Muscle layer of duodenum (tissue), 2 donors: ENCODE measurements at regions not wholly inside any gene's neighbourhood (a gene's known extent, or its start where the extent isn't known, plus 50 kb on each side); places are given as distances from the start of the nearest gene placed in this dataset.
"Not testable (repeated sequence)": the region's sequence is repeated elsewhere in the genome, so short reads cannot be mapped to it uniquely, and the experiment has no call there.

Source experiments
- H3K27ac ChIP-seq: one replicate; pipeline ENCODE4 v1.7.0; 2013; ENCODE audit warnings: mild to moderate bottlenecking, low read length
- H3K27me3 ChIP-seq: one replicate; pipeline ENCODE4 v1.7.0; 2013; ENCODE audit warnings: low read depth, mild to moderate bottlenecking, control low read depth, low read length
- H3K36me3 ChIP-seq, 2 donors: one replicate each; pipeline ENCODE4 v1.7.0; 2013; ENCODE audit warnings: low read length in 2 of 2, control low read depth in 1 of 2, mild to moderate bottlenecking in 1 of 2; ENCODE audit not compliant: insufficient read depth in 2 of 2, control insufficient read depth in 1 of 2
- H3K4me1 ChIP-seq, 2 donors: one replicate each; pipeline ENCODE4 v1.7.0; 2013; ENCODE audit warnings: low read length in 2 of 2, mild to moderate bottlenecking in 2 of 2, control low read depth in 1 of 2, moderate library complexity in 1 of 2; ENCODE audit not compliant: insufficient read depth in 2 of 2, control insufficient read depth in 1 of 2
- H3K4me3 ChIP-seq, 2 donors: one replicate each; pipeline ENCODE4 v1.7.0; 2013; ENCODE audit warnings: low read length in 2 of 2, low read depth in 1 of 2, mild to moderate bottlenecking in 1 of 2
- H3K9me3 ChIP-seq, 2 donors: one replicate each; pipeline ENCODE4 v1.7.0; 2013; ENCODE audit warnings: low read length in 2 of 2, control low read depth in 1 of 2, mild to moderate bottlenecking in 1 of 2; ENCODE audit not compliant: control insufficient read depth in 1 of 2
- donor health status: healthy.

DNA sequence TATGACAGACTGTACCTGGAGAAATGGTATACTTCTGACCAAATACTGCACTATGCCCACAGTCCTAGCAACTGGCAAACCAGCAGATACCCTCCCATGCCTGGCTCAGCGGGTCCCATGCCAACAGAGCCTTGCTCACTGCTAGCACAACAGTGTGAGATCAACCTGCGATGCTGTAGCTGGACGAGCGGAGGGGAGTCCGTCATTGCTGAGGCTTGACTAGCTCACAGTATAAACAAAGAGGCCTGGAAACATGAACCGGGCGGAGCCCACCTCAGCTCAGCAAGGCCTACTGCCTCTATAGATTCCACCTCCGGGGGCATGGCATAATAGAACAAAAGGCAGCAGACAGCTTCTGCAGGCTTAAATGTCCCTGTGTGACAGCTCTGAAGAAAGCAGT is 93.2 kb upstream of the CAB39 start:
- Histone ChIP-seq H3K27ac (no peak overlapping the region), H3K4me1 (no peaks in the 10 kb centered on the region), H3K36me3 (no peaks in the 10 kb centered on the region), H3K27me3 (no peaks in the 10 kb centered on the region), H3K4me3 (no peak overlapping the region), H3K9me3 (no peaks in the 10 kb centered on the region)

DNA sequence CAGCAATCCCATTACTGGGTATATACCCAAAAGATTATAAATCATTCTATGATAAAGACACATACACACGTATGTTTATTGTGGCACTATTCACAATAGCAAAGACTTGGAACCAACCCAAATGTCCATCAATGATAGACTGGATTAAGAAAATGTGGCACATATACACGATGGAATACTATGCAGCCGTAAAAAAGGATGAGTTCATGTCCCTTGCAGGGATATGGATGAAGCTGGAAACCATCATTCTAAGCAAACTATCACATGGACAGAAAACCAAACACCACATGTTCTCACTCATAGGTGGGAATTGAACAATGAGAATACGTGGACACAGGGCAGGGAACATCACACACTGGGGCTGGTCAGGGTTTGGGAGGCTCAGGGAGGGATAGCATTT is 87.4 kb upstream of the CAB39 start:
- not testable (repeated sequence) for H3K27me3 ChIP-seq, H3K4me1 ChIP-seq, H3K9me3 ChIP-seq, H3K27ac ChIP-seq, H3K36me3 ChIP-seq, H3K4me3 ChIP-seq

DNA sequence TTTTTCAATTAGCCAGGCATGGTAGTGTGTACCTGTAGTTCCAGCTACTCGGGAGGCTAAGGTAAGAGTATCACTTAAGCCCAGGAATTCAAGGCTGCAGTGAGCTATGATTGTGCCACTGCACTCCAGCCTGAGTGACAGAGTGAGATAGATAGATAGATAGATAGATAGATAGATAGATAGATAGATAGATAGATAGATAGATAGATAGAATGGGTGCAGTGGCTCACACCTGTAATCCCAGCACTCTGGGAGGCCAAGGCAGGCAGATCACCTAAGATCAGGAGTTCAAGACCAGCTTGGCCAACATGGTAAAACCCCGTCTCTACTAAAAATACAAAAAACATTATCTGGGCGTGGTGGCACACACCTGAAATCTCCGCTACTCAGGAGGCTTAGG is 85.6 kb upstream of the CAB39 start:
- not testable (repeated sequence) for H3K27me3 ChIP-seq, H3K9me3 ChIP-seq, H3K36me3 ChIP-seq, H3K4me1 ChIP-seq, H3K27ac ChIP-seq, H3K4me3 ChIP-seq

DNA sequence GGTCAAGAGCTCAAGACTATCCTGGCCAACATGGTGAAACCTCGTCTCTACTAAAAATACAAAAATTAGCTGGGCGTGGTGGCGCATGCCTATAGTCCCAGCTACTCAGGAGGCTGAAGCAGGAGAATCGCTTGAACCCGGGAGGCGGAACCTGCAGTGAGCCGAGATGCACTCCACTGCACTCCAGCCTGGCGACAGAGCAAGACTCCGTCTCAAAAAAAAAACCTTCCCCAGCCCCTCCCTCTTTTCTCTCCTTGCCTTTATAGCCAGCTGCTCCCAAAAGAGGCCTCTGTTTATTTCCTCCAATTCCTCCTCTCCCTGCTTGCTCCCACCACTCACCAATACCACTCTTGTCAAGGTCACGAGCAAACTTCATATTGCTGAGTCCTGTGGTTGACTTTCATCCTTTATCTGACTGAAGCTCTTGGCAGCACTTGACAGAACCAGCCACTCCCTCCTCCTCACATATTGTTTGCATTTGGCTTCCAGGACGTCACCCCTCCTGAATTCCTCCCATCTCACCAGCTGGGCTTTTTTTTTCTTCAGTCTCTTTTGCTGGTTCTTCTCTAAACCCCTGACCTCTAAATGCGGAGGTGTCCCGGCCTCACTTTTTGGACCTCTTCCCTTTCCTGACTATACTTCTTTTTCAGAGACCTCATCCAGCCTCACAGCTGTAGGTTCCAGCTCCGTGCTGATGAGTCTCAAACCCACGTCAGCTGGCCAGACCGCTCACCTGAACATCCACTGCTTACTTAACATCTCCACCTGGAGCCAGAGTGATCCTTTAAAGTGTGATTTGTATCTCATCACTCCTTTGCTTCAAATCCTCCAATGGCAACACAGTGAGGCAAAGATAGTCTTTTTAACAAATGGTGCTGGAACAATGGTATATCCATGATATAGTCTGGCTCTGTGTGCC is 84.6 kb upstream of the CAB39 start:
- Histone ChIP-seq H3K27ac (no peak overlapping the region), H3K4me1 (no peaks in the 10 kb centered on the region), H3K27me3 (no peaks in the 10 kb centered on the region), H3K4me3 (no peak overlapping the region), H3K9me3 (no peaks in the 10 kb centered on the region), H3K36me3 (no peaks in the 10 kb centered on the region)

DNA sequence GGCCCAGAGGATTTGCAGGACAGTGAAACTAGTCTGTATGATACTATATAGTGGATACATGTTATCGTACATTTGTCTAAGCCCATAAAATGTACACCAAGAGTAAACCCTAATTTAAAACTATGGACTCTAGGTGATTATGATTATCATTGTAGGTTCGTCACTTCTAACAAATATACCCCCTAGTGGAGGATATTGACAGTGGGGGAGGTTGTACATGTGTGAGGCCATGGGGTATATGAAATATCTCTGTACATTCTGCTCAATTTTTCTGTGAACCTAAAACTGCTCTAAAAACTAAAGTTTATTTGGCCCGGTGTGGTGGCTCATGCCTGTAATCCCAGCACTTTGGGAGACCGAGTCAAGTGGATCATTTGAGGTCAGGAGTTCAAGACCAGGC is 81.2 kb upstream of the CAB39 start:
- no peaks in the 10 kb centered on the region for H3K9me3 ChIP-seq
- no peak overlapping the region for H3K27ac ChIP-seq
- H3K4me3 ChIP-seq: no peak overlapping the region
- no peaks in the 10 kb centered on the region for H3K27me3 ChIP-seq
- no peaks in the 10 kb centered on the region for H3K36me3 ChIP-seq
- H3K4me1 ChIP-seq: no peaks in the 10 kb centered on the region

DNA sequence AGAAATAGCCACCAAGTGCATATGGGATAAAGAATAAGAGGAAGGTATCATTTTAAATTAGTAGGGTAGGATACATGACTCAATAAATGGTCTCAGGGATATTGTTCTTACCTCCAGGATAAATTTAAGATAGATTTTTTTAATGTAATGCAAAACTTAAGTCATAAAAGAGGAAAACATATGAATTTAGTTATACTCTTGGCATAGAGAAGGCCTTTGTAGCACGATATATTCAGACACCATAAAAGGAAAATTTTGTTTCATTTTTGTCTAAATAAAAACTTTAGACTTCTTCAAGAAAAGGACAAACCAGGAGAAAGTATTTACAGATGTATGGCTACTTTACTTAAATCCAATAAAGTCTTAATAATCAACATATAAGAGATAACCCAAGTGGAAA is 78.5 kb upstream of the CAB39 start:
- Histone ChIP-seq H3K4me1 (no peaks in the 10 kb centered on the region), H3K36me3 (no peaks in the 10 kb centered on the region), H3K27ac (no peak overlapping the region), H3K9me3 (no peaks in the 10 kb centered on the region), H3K4me3 (no peak overlapping the region), H3K27me3 (no peaks in the 10 kb centered on the region)

DNA sequence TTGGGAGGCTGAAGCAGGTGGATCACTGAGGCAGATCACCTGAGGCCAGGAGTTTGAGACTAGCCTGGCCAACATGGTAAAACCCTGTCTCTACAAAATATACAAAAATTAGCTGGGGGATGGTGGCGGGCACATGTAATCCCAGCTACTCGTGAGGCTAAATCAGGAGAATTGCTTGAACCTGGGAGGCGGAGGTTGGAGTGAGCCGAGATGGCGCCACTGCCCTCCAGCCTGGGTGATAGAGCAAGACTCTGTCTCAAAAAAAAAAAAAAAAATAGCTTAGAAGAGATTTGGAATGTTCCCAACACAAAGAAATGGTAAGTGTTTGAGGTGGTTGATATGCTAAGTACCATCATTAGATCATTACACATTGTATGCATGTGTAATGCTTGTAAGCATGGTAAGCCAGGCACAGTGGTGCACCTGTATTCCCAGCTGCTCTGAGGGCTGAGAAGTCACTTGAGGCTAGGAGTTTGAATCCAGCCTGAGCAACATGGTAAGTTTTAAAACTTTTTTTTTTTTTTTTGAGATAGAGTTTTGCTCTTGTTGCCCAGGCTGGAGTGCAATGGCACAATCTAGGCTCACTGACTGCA is 77.8 kb upstream of the CAB39 start:
- H3K4me3 ChIP-seq: not testable (repeated sequence)

DNA sequence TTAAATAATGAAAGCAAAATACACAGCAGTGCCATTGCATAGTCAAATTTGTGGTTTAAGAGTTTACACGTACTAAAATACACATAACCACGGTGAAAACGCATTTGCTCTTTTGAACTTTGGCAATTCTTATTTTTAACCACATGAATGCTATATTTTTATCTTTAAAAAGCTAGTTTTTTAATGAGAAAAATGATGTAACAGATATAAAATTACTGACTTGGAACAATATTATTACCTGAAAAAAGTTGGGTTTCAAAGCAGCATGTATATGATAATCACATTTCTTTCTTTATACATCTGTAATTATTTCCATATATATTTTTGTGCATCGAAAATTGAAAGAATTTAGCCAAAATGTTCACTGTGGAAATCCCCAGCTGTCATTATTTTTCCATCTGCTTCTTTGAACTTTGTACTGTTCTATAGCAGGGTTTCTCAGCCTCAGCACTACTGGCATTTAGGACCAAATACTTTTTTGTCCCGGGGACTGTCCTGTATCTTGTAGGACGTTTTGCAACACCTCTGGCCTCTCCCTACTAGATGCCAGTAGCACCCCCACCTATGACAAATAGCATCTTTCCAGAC is 75.9 kb upstream of the CAB39 start:
- Histone ChIP-seq H3K27ac (no peak overlapping the region), H3K9me3 (no peaks in the 10 kb centered on the region), H3K36me3 (no peaks in the 10 kb centered on the region), H3K4me3 (no peak overlapping the region), H3K27me3 (no peaks in the 10 kb centered on the region), H3K4me1 (no peaks in the 10 kb centered on the region)

More for the DNA sequence above, 77.8 kb upstream of the CAB39 start:
- not testable (repeated sequence) for H3K36me3 ChIP-seq, H3K9me3 ChIP-seq, H3K27ac ChIP-seq, H3K4me1 ChIP-seq, H3K27me3 ChIP-seq

DNA sequence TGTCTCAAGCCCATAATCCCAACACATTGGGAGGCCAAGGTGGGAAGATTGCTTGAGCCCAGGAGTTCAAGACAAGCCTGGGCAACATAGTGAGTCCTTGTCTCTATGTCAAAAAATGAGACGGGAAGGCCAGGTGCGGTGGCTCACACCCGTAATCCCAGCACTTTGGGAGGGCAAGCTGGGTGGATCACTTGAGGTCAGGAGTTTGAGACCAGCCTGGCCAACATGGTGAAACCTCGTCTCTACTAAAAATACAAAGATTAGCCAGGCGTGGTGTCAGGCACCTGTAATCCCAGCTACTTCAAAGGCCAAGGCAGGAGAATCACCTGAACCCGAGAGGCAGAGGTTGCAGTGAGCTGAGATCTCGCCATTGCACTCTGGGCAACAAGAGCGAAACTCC is 75.2 kb upstream of the CAB39 start:
- not testable (repeated sequence) for H3K36me3 ChIP-seq, H3K27me3 ChIP-seq, H3K4me3 ChIP-seq, H3K9me3 ChIP-seq, H3K4me1 ChIP-seq, H3K27ac ChIP-seq

DNA sequence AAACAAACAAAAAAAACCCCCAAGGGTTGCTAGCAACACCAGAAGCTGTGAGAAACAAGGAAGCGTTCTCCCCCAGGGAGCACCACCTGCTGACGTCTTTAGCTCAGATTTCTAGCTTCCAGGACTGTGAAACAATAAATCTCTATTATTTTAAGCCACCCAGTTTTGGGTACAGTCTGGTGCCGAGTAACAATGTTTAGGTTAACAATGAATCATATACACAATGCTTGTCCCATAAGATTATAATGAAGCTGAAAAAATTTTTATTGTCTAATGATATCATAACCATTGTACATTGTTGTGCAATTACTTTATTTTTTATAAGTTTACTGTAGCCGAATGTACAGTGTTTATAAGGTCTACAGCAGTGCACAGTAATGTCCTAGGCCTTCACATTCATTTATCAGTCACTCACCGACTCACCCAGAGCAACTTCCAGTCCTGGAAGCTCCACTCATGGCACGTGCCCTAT is 72.1 kb upstream of the CAB39 start:
- Histone ChIP-seq H3K9me3 (no peaks in the 10 kb centered on the region), H3K36me3 (no peaks in the 10 kb centered on the region), H3K27ac (no peak overlapping the region), H3K27me3 (no peaks in the 10 kb centered on the region), H3K4me1 (peaks cover 0 to 4% of the 10 kb centered on the region in 2 donors), H3K4me3 (no peak overlapping the region)

DNA sequence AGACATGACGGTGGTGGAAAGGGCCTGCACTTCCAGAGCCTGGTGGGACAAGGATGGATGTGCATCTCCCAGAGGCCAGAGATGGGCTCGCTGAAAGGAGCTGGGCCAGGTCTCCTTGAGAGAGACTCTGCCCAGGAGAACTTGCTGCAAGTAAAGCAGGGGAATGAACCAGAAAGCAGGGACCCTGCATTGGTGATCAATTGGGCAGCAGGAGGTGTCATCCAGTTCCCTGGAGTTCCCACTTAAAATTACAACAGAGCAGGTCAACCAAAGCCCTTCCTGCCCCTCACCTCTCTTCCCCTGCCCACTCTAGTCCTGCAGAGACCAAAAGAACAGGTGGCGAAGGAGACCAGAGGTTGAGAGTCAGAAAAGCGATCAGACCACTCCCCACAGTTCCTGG is 69.7 kb upstream of the CAB39 start:
- no peaks in the 10 kb centered on the region for H3K9me3 ChIP-seq
- H3K4me3 ChIP-seq: no peak overlapping the region
- H3K4me1 ChIP-seq: peaks cover 0 to 4% of the 10 kb centered on the region in 2 donors
- H3K27me3 ChIP-seq: no peaks in the 10 kb centered on the region
- no peaks in the 10 kb centered on the region for H3K36me3 ChIP-seq
- no peak overlapping the region for H3K27ac ChIP-seq
